Right cardiac atrium (tissue), 5 donors: ENCODE measurements at regions not wholly inside any gene's neighbourhood (a gene's known extent, or its start where the extent isn't known, plus 50 kb on each side); places are given as distances from the start of the nearest gene placed in this dataset.

Source experiments
- ATAC-seq, 2 donors: fragments of 200-7000 bp; cut with Tn5 transposase; one replicate each; pipeline versions ENCODE4 v1.8.0 to v1.9.1; 2020; ENCODE audit warnings: moderate library complexity in 2 of 2, mild to moderate bottlenecking in 1 of 2
- DNase-seq, 3 donors: peaks; one replicate each; pipeline ENCODE4 v3.0.0-alpha.2; 2020
- H3K27ac ChIP-seq: one replicate; pipeline ENCODE4 v1.5.1; 2013; ENCODE audit warnings: mild to moderate bottlenecking, low read length, control low read depth, moderate library complexity
- H3K27me3 ChIP-seq: one replicate; pipeline ENCODE4 v1.6.1; 2013; ENCODE audit not compliant: control insufficient read depth, insufficient read depth
- H3K4me1 ChIP-seq: one replicate; pipeline ENCODE4 v1.6.1; 2013; ENCODE audit warnings: low read length; ENCODE audit not compliant: control insufficient read depth, insufficient read depth
- H3K4me3 ChIP-seq: one replicate; pipeline ENCODE4 v1.5.1; 2013; ENCODE audit warnings: low read length, control low read depth
- H3K9me3 ChIP-seq: one replicate; pipeline ENCODE4 v1.6.1; 2013; ENCODE audit warnings: low read length; ENCODE audit not compliant: control insufficient read depth
- WGBS: extraction: QIAGEN DNeasy Blood & Tissue Kit; methylation state at CpG from one replicate; pipeline ENCODE4 v1.1.7; 2013; 5-methylcytosine and 5-hydroxymethylcytosine counted together
- intact Hi-C, 4 donors: fragments of 100-400 bp; cut with DNase I; formaldehyde crosslinking; loops; one replicate each; pipeline versions ENCODE4 v1.11.0 to v1.14.0; 2022 to 2023
- donor health status: healthy with polysubstance abuse.
- donor health status: DM: no; HTN: yes; CAD: no.
- donor health status: DM: no; HTN: no; CAD: no.
- donor health status: DM: no; HTN: yes; CAD: no; lungs with severe emphysema.
- donor health status: DM: yes; HTN: yes; CAD: no.

DNA sequence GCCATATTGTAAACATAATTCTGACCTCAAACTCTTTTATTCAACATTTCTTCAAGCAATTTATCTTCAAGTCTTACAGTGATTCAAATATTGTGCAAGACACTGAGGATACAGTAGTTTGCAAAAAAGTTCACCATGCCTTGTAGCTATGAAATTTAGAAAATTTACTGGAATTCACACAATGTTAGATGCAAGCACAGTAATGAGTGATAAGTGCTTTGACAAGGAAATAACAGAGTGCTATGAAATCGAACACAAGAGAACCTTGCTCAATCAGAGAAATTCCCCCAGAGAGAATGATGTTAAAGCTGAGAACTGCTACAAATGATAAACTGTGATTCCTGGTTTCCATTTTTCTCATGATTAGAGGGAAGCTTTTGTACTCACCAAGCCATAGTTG is 952.9 kb downstream of the FAT4 start:
- Histone ChIP-seq H3K27ac (no peak overlapping the region), H3K4me1 (no peaks in the 10 kb centered on the region), H3K9me3 (no peaks in the 10 kb centered on the region), H3K27me3 (no peaks in the 10 kb centered on the region), H3K4me3 (no peak overlapping the region)
- WGBS = 16% methylated on average over 1 of the region's 1 CpG
- intact Hi-C loops = no loop called here
- ATAC-seq (peak in 1 of 2 donors; percentile 36), DNase-seq (no peak)

DNA sequence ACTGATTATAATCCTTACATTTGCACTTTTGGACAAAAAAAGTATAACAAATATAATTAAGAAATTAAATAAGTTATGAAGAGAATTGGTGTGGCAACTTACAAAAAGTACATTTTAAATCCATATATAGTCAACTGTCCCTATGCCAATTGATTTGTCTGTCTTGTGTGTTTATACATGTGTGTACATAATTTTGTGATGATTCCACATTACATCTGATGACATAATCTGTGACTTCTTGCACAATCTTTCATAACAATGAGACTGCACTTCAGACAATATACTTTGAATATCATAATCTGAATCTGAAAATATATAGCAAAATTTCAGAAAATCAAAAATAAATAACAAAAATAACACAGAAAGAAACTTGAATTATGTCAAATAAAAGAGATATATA is 953.4 kb downstream of the FAT4 start:
- H3K27ac ChIP-seq = no peak overlapping the region
- intact Hi-C loops = no loop called here
- H3K4me3 ChIP-seq = no peak overlapping the region
- H3K9me3 ChIP-seq = no peaks in the 10 kb centered on the region
- no peaks in the 10 kb centered on the region for H3K27me3 ChIP-seq
- DNase-seq (no peak), ATAC-seq (no peak)
- no peaks in the 10 kb centered on the region for H3K4me1 ChIP-seq

DNA sequence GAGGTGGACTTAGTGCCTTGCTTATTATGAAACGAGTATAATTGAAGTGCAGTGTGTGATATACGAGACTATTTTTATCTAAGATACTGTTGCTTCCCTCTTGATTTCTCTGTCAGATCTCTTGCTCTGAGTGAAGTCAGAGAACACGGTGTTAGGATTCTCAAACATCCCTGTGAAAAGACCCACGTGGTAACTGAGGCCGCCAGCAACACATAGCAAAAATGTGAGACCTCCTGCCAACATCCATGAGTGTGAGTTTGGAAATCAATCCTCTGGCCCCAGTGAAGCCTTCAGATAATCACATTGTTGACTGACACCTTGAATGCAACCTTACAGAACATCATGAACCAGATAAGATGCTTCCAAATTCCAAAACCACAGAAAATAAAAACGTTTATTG is 954.4 kb downstream of the FAT4 start:
- Histone ChIP-seq H3K27me3 (no peaks in the 10 kb centered on the region), H3K9me3 (no peaks in the 10 kb centered on the region), H3K27ac (no peak overlapping the region), H3K4me1 (no peaks in the 10 kb centered on the region), H3K4me3 (no peak overlapping the region)
- WGBS = 26% methylated on average over 6 of the region's 6 CpGs
- peak; percentile 97 for ATAC-seq
- intact Hi-C loops = no loop called here
- DNase-seq = peak; percentile 50 to 83 (median 56)

DNA sequence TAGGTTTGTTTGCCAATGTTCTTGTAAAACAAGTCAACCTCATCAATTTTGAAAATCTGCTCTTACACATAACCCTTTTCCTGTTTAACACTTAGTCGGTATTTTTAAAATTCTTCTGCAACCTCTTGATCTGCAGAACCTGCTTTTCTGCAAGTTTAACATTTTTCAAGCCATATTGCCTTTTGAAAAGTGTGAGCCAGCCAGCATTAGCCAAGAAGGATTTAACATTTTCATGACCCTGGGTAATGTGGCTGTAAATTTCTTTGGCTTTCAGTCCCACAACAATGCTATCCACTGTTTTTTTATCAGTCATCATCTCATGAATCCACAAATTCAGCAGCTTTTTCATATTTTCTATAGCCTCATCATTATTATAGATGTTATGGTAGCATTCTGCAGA is 956.5 kb downstream of the FAT4 start:
- Histone ChIP-seq H3K4me1 (no peaks in the 10 kb centered on the region), H3K27me3 (no peaks in the 10 kb centered on the region), H3K4me3 (no peak overlapping the region), H3K27ac (no peak overlapping the region), H3K9me3 (no peaks in the 10 kb centered on the region)
- ATAC-seq = no peak
- DNase-seq = no peak
- 48% methylated on average over 1 of the region's 1 CpG for WGBS
- intact Hi-C loops = no loop called here

DNA sequence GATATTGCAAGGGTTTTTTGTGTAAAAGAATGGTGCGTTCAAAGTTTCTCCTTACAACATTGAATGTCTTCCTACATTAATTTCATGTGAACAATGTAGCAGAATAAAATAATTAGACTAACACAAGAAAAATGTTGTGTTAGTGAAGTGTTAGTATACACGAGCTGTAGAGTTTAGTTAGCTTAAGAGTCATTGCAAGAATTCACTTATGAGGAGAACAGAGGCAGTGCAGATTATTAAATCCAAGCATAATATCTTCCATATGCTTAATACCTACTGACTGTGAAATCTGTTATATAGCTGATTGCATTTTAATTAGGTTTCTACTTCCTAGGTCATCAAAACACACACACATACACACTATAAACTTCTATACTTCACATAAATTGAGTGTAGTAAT is 959.0 kb downstream of the FAT4 start:
- Histone ChIP-seq H3K4me3 (no peak overlapping the region), H3K27me3 (no peaks in the 10 kb centered on the region), H3K4me1 (no peaks in the 10 kb centered on the region), H3K27ac (no peak overlapping the region), H3K9me3 (no peaks in the 10 kb centered on the region)
- DNase-seq (no peak), ATAC-seq (no peak)
- intact Hi-C loops = no loop called here
- WGBS = 81% methylated on average over 2 of the region's 2 CpGs

DNA sequence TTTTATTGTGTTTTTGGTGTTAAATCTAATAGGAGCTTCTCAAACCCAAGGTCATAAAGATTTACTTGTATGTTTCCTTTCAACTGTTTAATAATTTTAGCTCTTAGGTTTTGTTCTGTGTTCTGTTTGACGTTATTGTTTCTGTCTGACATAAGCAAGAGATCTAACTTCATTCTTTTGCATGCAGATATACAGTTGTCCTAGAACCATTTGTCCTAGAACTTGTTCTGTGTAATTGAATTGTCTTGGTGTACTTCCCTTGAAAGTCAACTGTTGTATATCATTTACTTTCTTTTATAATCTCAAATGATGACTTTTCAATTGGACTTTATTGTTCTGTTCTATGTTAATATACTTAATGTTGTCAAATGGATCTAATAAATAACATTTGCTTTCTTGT is 977.1 kb downstream of the FAT4 start:
- intact Hi-C loops = no loop called here
- Histone ChIP-seq H3K27ac (no peak overlapping the region), H3K4me3 (no peak overlapping the region), H3K27me3 (no peaks in the 10 kb centered on the region), H3K9me3 (no peaks in the 10 kb centered on the region), H3K4me1 (no peaks in the 10 kb centered on the region)
- no peak for ATAC-seq
- DNase-seq = no peak
- 66% methylated on average over 1 of the region's 1 CpG for WGBS

DNA sequence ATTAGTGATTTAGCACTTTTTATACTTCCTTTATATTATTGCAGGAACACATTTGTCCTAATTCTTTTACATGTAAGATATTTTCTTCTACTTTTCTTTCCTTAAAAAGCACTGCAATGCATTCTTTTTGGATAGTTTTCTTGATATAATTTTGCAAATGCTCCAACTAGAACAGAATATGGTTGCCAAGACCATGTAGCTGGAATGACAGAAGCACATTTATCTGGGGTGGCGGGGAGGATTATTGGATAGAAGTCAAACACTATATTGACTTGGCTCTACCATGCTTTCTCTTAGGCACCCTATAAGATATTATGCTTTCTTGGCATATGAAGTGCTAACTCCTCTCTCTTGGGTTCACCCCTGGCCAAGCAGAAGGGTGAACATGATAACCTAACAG is 983.5 kb downstream of the FAT4 start:
- H3K9me3 ChIP-seq = no peaks in the 10 kb centered on the region
- ATAC-seq (peak in 1 of 2 donors; percentile 22), DNase-seq (no peak)
- H3K4me1 ChIP-seq = no peaks in the 10 kb centered on the region
- H3K27ac ChIP-seq = no peak overlapping the region
- H3K27me3 ChIP-seq = no peaks in the 10 kb centered on the region
- 66% methylated on average over 1 of the region's 1 CpG for WGBS
- no peak overlapping the region for H3K4me3 ChIP-seq
- intact Hi-C loops = no loop called here

DNA sequence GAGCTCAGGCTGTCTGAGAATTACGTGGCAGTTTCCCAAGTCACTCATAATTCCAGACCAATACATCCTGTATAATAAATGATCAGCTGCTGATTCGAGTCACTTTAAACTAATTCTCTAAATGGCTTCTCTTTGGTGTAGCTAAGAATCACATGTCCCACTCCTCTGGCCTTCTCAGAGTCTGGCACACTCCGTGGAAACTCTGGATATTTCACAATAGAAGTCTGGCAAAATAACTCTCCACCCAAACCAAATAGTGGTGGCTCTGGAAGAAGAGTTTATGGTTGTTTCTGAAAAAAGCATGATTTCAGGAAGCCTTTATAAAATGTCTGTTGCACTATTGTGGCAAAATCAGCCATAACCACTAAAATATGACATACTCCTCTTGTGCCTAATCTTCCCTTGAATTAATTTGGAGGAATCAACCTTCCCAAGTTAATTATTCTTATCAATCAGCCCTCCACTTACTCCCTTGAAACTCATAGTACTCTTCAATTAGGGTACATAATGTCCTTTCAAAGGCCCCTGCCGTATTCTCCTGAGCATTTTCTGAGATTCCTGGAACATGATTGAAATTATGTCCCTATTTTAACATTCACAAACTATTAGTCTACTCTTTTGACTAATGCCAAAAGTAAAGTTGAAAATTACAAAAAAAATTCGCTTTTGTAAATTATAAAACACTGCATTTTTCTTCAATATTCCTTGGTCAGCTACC is 991.6 kb downstream of the FAT4 start:
- peak; percentile 25 to 47 (median 47) for DNase-seq
- H3K9me3 ChIP-seq = no peaks in the 10 kb centered on the region
- H3K27ac ChIP-seq = peak overlapping the region; percentile 72
- peak; percentile 94 to 95 for ATAC-seq
- WGBS = 53% methylated on average over 5 of the region's 5 CpGs
- no peaks in the 10 kb centered on the region for H3K4me1 ChIP-seq
- intact Hi-C loops = no loop called here
- H3K27me3 ChIP-seq = no peaks in the 10 kb centered on the region
- no peak overlapping the region for H3K4me3 ChIP-seq

DNA sequence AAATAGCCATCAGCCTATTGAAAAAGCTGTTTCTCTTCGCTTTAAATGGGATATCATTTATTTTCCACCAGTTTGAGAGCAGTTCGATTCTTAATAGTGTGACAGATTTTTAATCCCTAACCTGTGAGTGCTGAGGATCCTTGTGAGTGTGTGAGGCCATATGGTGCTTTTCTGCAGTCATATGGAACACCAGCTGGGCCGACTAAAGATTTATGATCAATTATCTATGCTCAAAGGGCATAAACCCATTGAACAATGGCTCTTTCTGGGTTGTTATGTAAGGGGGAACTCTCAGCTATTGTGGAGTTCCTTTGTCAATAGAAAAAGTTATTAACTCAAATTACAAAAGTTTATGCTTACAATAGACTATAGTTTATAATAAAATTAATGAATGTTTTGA is 1003.6 kb downstream of the FAT4 start:
- Histone ChIP-seq H3K27ac (no peak overlapping the region), H3K27me3 (no peaks in the 10 kb centered on the region), H3K4me3 (no peak overlapping the region), H3K9me3 (no peaks in the 10 kb centered on the region), H3K4me1 (no peaks in the 10 kb centered on the region)
- intact Hi-C loops = no loop called here
- DNase-seq = no peak
- WGBS = 84% methylated on average over 3 of the region's 3 CpGs
- ATAC-seq = no peak

DNA sequence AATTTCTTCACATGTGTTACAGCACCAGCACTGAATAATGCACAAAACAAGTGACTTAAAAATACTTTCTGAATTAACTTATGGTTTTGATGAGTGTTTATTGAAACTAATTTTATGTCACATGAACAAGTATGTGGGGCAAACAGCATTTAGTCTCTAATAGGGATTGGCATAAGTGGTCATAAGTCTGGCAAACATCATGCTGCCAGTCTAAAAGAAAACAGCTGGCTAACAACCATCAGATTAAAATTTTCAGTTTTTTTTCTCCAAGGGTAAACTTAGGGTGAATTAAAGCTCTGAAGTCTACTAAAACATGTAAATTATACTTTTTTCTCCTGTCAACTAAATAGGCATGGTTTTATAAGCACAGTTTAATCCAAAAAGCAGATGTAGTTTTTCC is 1014.2 kb downstream of the FAT4 start:
- Histone ChIP-seq H3K27ac (no peak overlapping the region), H3K4me1 (no peaks in the 10 kb centered on the region), H3K9me3 (no peaks in the 10 kb centered on the region), H3K27me3 (no peaks in the 10 kb centered on the region), H3K4me3 (no peak overlapping the region)
- no peak for DNase-seq
- no peak for ATAC-seq
- intact Hi-C loops = no loop called here

DNA sequence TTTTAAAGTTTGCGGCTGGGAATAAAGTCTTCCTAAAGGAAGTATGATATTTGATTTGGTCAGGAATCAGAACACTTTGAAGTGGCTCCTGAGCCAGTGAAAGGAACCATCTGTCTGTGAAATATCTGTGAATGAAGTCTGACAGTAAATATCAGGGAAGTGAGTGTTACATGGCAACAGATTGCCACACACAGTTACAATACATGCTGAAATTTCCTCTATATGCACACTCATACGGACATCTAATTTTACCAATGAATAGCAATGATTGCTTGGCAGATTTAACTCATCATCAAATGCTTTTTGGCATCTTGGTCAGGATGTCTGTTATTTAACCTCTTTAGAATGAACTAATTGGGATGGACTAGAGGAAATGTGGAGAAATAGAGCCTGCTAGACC is 1023.8 kb downstream of the FAT4 start:
- Histone ChIP-seq H3K27me3 (no peaks in the 10 kb centered on the region), H3K4me1 (no peaks in the 10 kb centered on the region), H3K4me3 (no peak overlapping the region), H3K9me3 (no peaks in the 10 kb centered on the region), H3K27ac (no peak overlapping the region)
- DNase-seq (no peak), ATAC-seq (no peak)
- 18% methylated on average over 2 of the region's 2 CpGs for WGBS
- intact Hi-C loops = no loop called here

DNA sequence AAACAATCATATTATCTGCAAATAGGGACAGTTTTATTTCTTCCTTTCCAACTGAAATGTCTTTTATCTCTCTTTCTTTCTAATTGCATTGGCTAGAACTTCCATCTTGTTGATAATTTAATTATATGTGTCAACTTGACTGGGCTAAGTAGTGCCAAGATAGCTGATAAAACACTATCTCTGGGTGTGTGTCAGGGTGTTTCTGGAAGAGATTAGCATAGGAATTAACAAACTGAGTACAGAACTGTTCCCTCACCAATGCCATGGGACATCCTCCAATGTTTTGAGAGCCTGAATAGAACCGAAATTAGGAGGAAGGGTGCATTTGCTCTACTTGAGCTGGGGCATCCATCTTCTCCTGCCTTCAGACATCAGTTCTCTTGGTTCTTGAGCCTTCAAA is 1027.2 kb downstream of the FAT4 start:
- WGBS = 34% methylated on average over 1 of the region's 1 CpG
- no peak overlapping the region for H3K4me3 ChIP-seq
- DNase-seq = no peak
- no peaks in the 10 kb centered on the region for H3K27me3 ChIP-seq
- intact Hi-C loops = no loop called here
- no peaks in the 10 kb centered on the region for H3K9me3 ChIP-seq
- peak overlapping the region; percentile 85 for H3K27ac ChIP-seq
- peak; percentile 73 to 98 for ATAC-seq
- H3K4me1 ChIP-seq = no peaks in the 10 kb centered on the region
